Urinary bladder (tissue), 3 donors: ENCODE measurements at regions not wholly inside any gene's neighbourhood (a gene's known extent, or its start where the extent isn't known, plus 50 kb on each side); places are given as distances from the start of the nearest gene placed in this dataset.

Experiments used
- DNase-seq: peaks from one replicate; pipeline ENCODE4 v3.0.0-alpha.2; 2015; ENCODE audit errors: extremely low spot score
- H3K27ac ChIP-seq: one replicate; pipeline ENCODE4 v1.5.1; 2013; ENCODE audit warnings: low read depth, mild to moderate bottlenecking, moderate library complexity
- H3K36me3 ChIP-seq: one replicate; pipeline ENCODE4 v1.6.1; 2013; ENCODE audit warnings: mild to moderate bottlenecking, moderate library complexity; ENCODE audit not compliant: insufficient read depth
- H3K4me1 ChIP-seq: one replicate; pipeline ENCODE4 v1.6.1; 2013; ENCODE audit warnings: mild to moderate bottlenecking, moderate library complexity; ENCODE audit not compliant: insufficient read depth
- H3K4me3 ChIP-seq: one replicate; pipeline ENCODE4 v1.5.1; 2013; ENCODE audit warnings: low read depth, low read length
- WGBS: extraction: QIAGEN DNeasy Blood & Tissue Kit; methylation state at CpG from one replicate; pipeline ENCODE4 v1.1.7; 2013; 5-methylcytosine and 5-hydroxymethylcytosine counted together
- donor health status: healthy with polysubstance abuse.
- donor health status: healthy.

GRCh38 chr2:52210161-52210560 is 1178.2 kb upstream of the NRXN1 start:
- no peaks in the 10 kb centered on the region for H3K4me1 ChIP-seq
- WGBS, result 96% methylated on average over 1 of the region's 1 CpG
- H3K36me3 ChIP-seq, result no peaks in the 10 kb centered on the region
- DNase-seq, result no peak
- no peak overlapping the region for H3K27ac ChIP-seq
- H3K4me3 ChIP-seq, result no peak overlapping the region

GRCh38 chr2:52194342-52194741 is 1162.4 kb upstream of the NRXN1 start:
- H3K36me3 ChIP-seq, result no peaks in the 10 kb centered on the region
- DNase-seq, result no peak
- no peak overlapping the region for H3K4me3 ChIP-seq
- WGBS, result 85% methylated on average over 2 of the region's 2 CpGs
- H3K27ac ChIP-seq, result no peak overlapping the region
- H3K4me1 ChIP-seq, result no peaks in the 10 kb centered on the region

DNA sequence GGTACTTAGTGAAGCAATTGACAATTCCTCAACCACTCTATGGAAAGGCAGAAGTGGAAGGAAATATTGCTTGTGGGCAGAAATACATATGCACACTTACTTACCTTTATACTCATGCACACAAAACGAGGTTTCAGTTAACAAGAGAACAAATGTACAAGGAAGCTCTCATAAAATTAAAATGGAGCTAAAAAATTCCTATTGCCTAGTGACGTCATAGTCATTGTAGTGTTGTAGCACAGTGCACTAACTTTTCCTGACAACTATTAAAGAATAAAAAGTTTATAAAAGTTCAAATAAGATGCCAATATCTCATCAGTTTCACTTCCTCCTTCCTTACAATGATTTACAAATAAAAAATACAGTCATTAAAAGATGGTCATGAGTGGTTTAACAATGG is 1161.9 kb upstream of the NRXN1 start:
- Histone ChIP-seq H3K4me1 (no peaks in the 10 kb centered on the region), H3K27ac (no peak overlapping the region), H3K36me3 (no peaks in the 10 kb centered on the region), H3K4me3 (no peak overlapping the region)
- DNase-seq, result no peak
- WGBS, result 55% methylated on average over 2 of the region's 2 CpGs

DNA sequence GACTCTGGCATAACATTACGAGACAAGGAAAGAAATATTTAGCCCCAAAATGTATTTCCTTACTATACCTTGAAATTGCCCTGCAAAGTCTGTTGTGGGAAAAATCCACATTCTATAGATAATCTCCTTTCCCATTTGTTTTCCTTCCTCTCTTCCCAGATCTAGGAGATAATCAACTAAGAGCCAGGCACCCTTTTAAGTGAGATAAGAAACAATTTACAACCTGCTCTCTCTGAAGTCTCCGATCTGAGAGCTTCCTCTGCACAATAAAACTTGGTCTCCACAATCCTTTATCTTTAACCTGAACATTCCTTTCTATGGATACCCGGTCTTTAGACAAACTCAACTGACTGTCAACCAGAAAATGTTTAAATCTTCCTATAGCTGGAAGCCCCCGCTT is 1160.7 kb upstream of the NRXN1 start:
- 37% methylated on average over 4 of the region's 4 CpGs for WGBS

DNA sequence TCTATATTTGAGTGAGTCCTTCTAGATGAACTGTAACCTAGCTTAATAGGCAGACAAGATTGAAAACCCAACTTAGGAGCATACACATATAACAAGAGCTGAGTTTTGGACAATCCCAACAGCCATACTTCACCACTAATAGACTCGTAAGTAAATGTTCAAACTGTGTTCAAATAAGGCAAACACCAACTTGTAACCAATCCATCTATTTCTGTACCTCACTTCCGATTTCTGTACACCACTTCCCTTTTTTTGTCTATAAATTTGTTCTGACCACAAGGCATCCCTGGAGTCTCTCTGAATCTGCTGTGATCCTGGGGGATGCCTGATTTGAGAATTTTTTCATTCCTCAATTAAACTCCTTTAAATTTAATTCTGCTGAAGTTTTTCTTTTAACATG is 1149.1 kb upstream of the NRXN1 start:
- no peak for DNase-seq
- no peaks in the 10 kb centered on the region for H3K4me1 ChIP-seq
- H3K27ac ChIP-seq, result no peak overlapping the region
- H3K4me3 ChIP-seq, result no peak overlapping the region
- H3K36me3 ChIP-seq, result no peaks in the 10 kb centered on the region
- WGBS, result 81% methylated on average over 2 of the region's 2 CpGs

More for the DNA sequence above, 1160.7 kb upstream of the NRXN1 start:
- no peak overlapping the region for H3K4me3 ChIP-seq
- H3K4me1 ChIP-seq, result no peaks in the 10 kb centered on the region
- H3K36me3 ChIP-seq, result no peaks in the 10 kb centered on the region
- no peak for DNase-seq
- H3K27ac ChIP-seq, result no peak overlapping the region

DNA sequence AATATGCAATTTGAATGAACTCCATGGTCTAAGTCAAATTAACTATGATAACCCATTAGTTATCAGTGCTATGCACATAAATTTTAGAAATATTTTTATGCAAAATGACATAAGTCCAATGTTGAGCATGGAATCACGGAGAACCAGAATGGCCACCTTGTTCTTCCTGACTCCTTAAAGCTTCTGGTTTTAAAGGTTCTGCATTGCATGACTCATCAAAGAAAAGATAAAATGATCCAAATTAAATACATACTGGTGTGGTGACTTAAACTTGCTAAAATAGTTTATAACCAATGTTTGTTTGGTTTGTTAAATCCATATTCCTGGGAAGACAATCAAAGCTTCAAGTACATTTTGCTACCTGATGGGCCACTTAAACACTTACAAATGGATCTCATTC is 1146.9 kb upstream of the NRXN1 start:
- Histone ChIP-seq H3K4me1 (no peaks in the 10 kb centered on the region), H3K27ac (no peak overlapping the region), H3K36me3 (no peaks in the 10 kb centered on the region), H3K4me3 (no peak overlapping the region)
- WGBS, result 98% methylated on average over 1 of the region's 1 CpG
- DNase-seq, result no peak

DNA sequence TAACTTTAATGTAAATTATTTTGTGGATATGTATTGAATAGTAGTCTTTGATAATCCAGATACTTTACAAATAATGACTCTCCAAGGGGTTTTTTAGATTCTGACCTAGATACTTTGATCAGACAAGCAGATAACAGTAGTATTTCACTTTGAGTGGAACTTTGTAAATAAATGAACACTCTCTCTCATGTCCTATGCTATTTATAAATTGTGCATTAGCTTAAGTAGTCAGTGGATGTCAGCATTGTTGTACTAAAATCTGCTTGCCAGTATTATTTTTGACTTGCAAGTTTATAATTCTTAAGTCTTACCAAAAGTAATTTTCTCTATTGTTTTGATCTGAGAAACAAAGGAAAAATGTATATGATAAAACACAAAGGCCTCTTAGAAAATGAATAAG is 1113.1 kb upstream of the NRXN1 start:
- Histone ChIP-seq H3K4me1 (no peaks in the 10 kb centered on the region), H3K36me3 (no peaks in the 10 kb centered on the region), H3K4me3 (no peak overlapping the region), H3K27ac (no peak overlapping the region)
- DNase-seq, result no peak

DNA sequence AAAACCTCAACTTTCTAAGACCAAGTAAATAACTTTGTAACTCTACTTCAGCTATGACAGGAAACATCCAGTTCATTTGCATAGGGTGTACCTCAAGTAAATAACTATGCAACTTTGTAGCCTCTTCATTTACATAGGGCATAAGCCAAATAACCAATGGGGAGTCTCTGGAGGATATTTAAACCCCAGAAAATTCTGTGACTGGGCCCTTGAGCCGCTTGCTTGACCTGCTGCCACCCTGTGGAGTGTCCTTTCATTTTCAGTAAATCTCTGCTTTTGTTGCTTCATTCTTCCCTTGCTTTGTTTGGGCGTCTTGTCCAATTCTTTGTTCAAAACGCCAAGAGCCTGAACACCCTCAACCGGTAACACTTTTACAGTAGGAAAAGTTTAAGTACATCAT is 1112.7 kb upstream of the NRXN1 start:
- no peak for DNase-seq
- H3K4me3 ChIP-seq, result no peak overlapping the region
- no peaks in the 10 kb centered on the region for H3K36me3 ChIP-seq
- H3K27ac ChIP-seq, result no peak overlapping the region
- no peaks in the 10 kb centered on the region for H3K4me1 ChIP-seq
- WGBS, result 79% methylated on average over 4 of the region's 4 CpGs

DNA sequence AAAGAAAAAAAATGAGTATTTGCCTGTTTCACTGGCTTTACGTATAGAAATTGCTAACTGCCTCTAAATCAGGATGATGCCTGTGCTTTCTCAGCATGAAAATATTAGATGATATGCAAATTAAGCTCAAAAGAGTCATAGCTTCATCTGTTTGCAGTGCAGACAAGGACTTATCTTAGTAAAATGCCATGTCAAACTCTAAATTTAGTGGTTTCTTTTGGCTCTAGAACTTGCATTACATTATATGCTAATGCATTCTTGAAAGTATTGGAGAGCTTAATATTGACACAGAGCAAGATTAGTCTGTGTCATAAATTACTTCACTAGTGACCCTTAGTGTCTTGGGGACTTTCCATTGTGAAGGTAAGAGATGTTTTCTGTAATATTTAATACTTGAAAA is 1109.1 kb upstream of the NRXN1 start:
- Histone ChIP-seq H3K4me1 (no peaks in the 10 kb centered on the region), H3K27ac (no peak overlapping the region), H3K4me3 (no peak overlapping the region), H3K36me3 (no peaks in the 10 kb centered on the region)
- WGBS, result 86% methylated on average over 1 of the region's 1 CpG
- DNase-seq, result no peak

- Histone ChIP-seq H3K36me3 (no peaks in the 10 kb centered on the region), H3K4me1 (no peaks in the 10 kb centered on the region), H3K4me3 (no peak overlapping the region), H3K27ac (no peak overlapping the region)
- DNase-seq, result no peak
Measured at GRCh38 chr2:52139241-52139640, 1107.3 kb upstream of the NRXN1 start.

DNA sequence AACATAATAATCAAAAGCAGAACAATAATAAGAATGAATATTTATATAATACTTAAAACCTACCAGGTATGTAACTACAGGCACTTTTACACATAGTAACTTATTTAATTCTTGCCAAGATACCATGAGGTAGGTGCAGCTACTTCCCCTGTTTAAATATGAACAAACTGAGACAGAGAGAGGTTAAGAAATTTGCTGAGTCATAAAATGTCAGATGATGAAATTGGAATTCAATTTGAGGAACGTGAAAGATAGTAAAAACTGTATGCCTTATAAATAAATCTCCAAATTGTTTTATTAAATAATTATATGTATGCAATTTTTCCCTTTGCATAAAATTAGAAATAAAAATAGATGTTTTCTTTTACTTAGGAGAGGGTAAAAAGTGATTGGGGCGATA is 1103.3 kb upstream of the NRXN1 start:
- 72% methylated on average over 2 of the region's 2 CpGs for WGBS
- H3K36me3 ChIP-seq, result no peaks in the 10 kb centered on the region
- H3K4me1 ChIP-seq, result no peaks in the 10 kb centered on the region
- no peak overlapping the region for H3K27ac ChIP-seq
- H3K4me3 ChIP-seq, result no peak overlapping the region
- no peak for DNase-seq

- Histone ChIP-seq H3K36me3 (no peaks in the 10 kb centered on the region), H3K27ac (no peak overlapping the region), H3K4me3 (no peak overlapping the region), H3K4me1 (no peaks in the 10 kb centered on the region)
- 72% methylated on average over 3 of the region's 3 CpGs for WGBS
- no peak for DNase-seq
Measured at GRCh38 chr2:52128081-52128480, 1096.1 kb upstream of the NRXN1 start.

- no peaks in the 10 kb centered on the region for H3K36me3 ChIP-seq
- no peak overlapping the region for H3K4me3 ChIP-seq
- DNase-seq, result no peak
- no peak overlapping the region for H3K27ac ChIP-seq
- no peaks in the 10 kb centered on the region for H3K4me1 ChIP-seq
- WGBS, result 91% methylated on average over 1 of the region's 1 CpG
Measured at GRCh38 chr2:52127527-52127926, 1095.6 kb upstream of the NRXN1 start.

DNA sequence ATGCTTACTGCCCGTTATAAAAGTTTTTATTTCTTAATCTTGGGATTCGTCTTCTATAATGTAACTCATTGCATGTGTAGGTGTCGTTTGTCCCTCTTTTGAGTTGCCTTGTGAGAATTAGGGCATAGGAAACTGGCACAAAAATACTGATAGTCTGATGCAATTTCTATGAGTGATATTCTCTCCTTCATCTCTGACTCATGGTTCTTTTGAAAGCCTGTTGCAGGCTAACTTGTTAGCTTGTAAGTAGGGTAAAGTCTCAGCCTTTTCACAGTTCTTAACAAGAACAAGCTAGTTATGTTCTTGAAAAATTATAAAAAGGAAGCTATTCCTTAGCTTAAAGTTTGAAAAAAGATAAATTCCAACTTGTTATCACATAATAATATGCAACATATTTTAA is 1085.4 kb upstream of the NRXN1 start:
- Histone ChIP-seq H3K4me1 (no peaks in the 10 kb centered on the region), H3K36me3 (no peaks in the 10 kb centered on the region), H3K27ac (no peak overlapping the region), H3K4me3 (no peak overlapping the region)
- no peak for DNase-seq
- 84% methylated on average over 3 of the region's 3 CpGs for WGBS

DNA sequence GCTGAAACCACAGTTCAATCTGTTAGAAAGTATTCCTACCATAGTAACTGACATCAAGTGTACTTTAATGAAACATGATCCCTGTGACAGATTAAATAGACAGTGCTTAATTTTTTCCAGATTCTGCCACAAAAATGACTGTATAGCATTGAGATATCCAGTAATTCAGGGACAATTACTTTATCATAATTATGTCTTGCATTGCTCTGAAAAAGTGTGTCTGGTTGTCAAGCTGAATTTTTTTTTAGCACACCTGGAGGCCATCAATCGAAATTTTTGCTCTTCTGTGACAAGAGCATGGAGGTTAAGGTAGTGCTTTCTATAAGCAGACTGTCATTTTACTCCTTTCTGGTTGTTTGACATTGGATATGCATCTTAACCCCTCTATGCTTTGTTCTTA is 1083.8 kb upstream of the NRXN1 start:
- 73% methylated on average over 1 of the region's 1 CpG for WGBS
- Histone ChIP-seq H3K4me1 (no peaks in the 10 kb centered on the region), H3K36me3 (no peaks in the 10 kb centered on the region), H3K4me3 (no peak overlapping the region), H3K27ac (no peak overlapping the region)
- DNase-seq, result no peak
